ENCODE measurements at regions not wholly inside any gene's neighbourhood (a gene's known extent, or its start where the extent isn't known, plus 50 kb on each side); places are given as distances from the start of the nearest gene placed in this dataset.

GRCh38 chr15:38662033-38662802 is 97.6 kb upstream of the RASGRP1 start:
- Mint-ChIP-seq H3K36me3 (no peaks in the 10 kb centered on the region), H3K4me3 (no peak overlapping the region), H3K27me3 (ENCODE audit: low read depth) (no peaks in the 10 kb centered on the region), H3K27ac (no peak overlapping the region), H3K9me3 (no peaks in the 10 kb centered on the region), H3K4me1 (no peaks in the 10 kb centered on the region)
- ChIA-PET POLR2A (interaction anchor here (0.6 to 0.7 kb wide), 2 partner anchors 14 to 835 kb away, joined by 3 read pairs; no protein-coding TSS in a partner anchor), CTCF (interaction anchor here (0.7 to 1.8 kb wide), 4 partner anchors 25 to 98 kb away, joined by 3 to 10 read pairs (median 4); partner anchors contain the start of gene RASGRP1)
- TF ChIP-seq ZNF532 (CRISPR knock-in tag; IDR thresholded peaks at IDR 0.05; ENCODE audit: borderline replicate concordance) (no peak), SOX15 (CRISPR knock-in tag; IDR thresholded peaks at IDR 0.05) (no peak), KAT7 (CRISPR knock-in tag; IDR thresholded peaks at IDR 0.05; ENCODE audit: borderline replicate concordance) (no peak), TCF7 (CRISPR knock-in tag; IDR thresholded peaks at IDR 0.05; ENCODE audit: low read depth) (no peak), ZNF219 (CRISPR knock-in tag; IDR thresholded peaks at IDR 0.05; ENCODE audit: borderline replicate concordance) (no peak), TEAD4 (CRISPR knock-in tag; IDR thresholded peaks at IDR 0.05) (no peak), ZBTB43 (CRISPR knock-in tag; IDR thresholded peaks at IDR 0.05) (no peak), ZNF263 (CRISPR knock-in tag; IDR thresholded peaks at IDR 0.05; ENCODE audit: low read depth) (no peak), ATF2 (CRISPR knock-in tag; IDR thresholded peaks at IDR 0.05; ENCODE audit: borderline replicate concordance, low read depth) (no peak), ZNF121 (CRISPR knock-in tag; IDR thresholded peaks at IDR 0.05) (no peak), MLX (CRISPR knock-in tag; IDR thresholded peaks at IDR 0.05) (no peak), JAZF1 (CRISPR knock-in tag; IDR thresholded peaks at IDR 0.05) (no peak), CREM (CRISPR knock-in tag; IDR thresholded peaks at IDR 0.05) (no peak), AFF4 (CRISPR knock-in tag; IDR thresholded peaks at IDR 0.05; ENCODE audit: borderline replicate concordance) (no peak), CDX4 (CRISPR knock-in tag; IDR thresholded peaks at IDR 0.05; ENCODE audit: borderline replicate concordance) (no peak), CREB1 (CRISPR knock-in tag; IDR thresholded peaks at IDR 0.05) (no peak), MYBL2 (CRISPR knock-in tag; IDR thresholded peaks at IDR 0.05) (no peak), OVOL2 (CRISPR knock-in tag; IDR thresholded peaks at IDR 0.05; ENCODE audit: borderline replicate concordance) (no peak)
- ATAC-seq (no peak), DNase-seq (ENCODE audit: low spot score) (no peak)
